Cardiac muscle cell (in vitro differentiated cells and primary cell): ENCODE measurements at regions not wholly inside any gene's neighbourhood (a gene's known extent, or its start where the extent isn't known, plus 50 kb on each side); places are given as distances from the start of the nearest gene placed in this dataset.
"Not testable (repeated sequence)": the region's sequence is repeated elsewhere in the genome, so short reads cannot be mapped to it uniquely, and the experiment has no call there.

Experiments
- DNase-seq, 2 donors: peaks; one replicate each; pipeline versions ENCODE4 v3.0.0 to v3.0.0-alpha.2; 2010 to 2017; ENCODE audit warnings: low read depth in 1 of 2, low spot score in 1 of 2
- H3K27ac ChIP-seq: fragments of 200-600 bp; sonication (generic); 2 replicates; pipeline ENCODE4 v1.5.1; 2016
- H3K27me3 ChIP-seq: fragments of 200-600 bp; sonication (generic); 2 replicates; pipeline ENCODE4 v1.6.0; 2016; ENCODE audit warnings: control low read depth
- H3K36me3 ChIP-seq: fragments of 200-600 bp; sonication (generic); 2 replicates; pipeline ENCODE4 v1.5.1; 2016; ENCODE audit warnings: control low read depth
- H3K4me1 ChIP-seq: fragments of 200-600 bp; sonication (generic); 2 replicates; pipeline ENCODE4 v1.8.1; 2017; ENCODE audit warnings: low read depth, mild to moderate bottlenecking, mixed run types
- H3K4me3 ChIP-seq: fragments of 200-600 bp; sonication (generic); 2 replicates; pipeline ENCODE4 v1.5.1; 2016; ENCODE audit warnings: mild to moderate bottlenecking
- H3K9me3 ChIP-seq: fragments of 200-600 bp; sonication (generic); 2 replicates; pipeline ENCODE4 v1.5.1; 2017; ENCODE audit warnings: low read depth, mild to moderate bottlenecking, control low read depth
- CTCF ChIP-seq: IDR thresholded peaks from 2 replicates; pipeline ENCODE4 v1.5.1; 2012; ENCODE audit warnings: low read depth, mild to moderate bottlenecking, low read length

- TF ChIP-seq CTCF, result no peak
- Histone ChIP-seq H3K36me3 (no peaks in the 10 kb centered on the region), H3K4me1 (no peaks in the 10 kb centered on the region), H3K4me3 (no peak overlapping the region), H3K27me3 (no peaks in the 10 kb centered on the region), H3K9me3 (no peaks in the 10 kb centered on the region), H3K27ac (no peak overlapping the region)
- DNase-seq, result peak in 1 of 2 donors; percentile 3
Measured at GRCh38 chr4:158958489-158959270, 144.2 kb upstream of the RAPGEF2 start.

GRCh38 chr4:158962393-158962792 lies 140.5 kb upstream of the RAPGEF2 start:
- no peaks in the 10 kb centered on the region for H3K4me1 ChIP-seq
- H3K4me3 ChIP-seq, result no peak overlapping the region
- DNase-seq, result no peak
- TF ChIP-seq CTCF, result no peak
- no peaks in the 10 kb centered on the region for H3K9me3 ChIP-seq
- H3K27ac ChIP-seq, result no peak overlapping the region
- no peaks in the 10 kb centered on the region for H3K27me3 ChIP-seq
- no peaks in the 10 kb centered on the region for H3K36me3 ChIP-seq

GRCh38 chr4:158963282-158963681 lies 139.6 kb upstream of the RAPGEF2 start:
- not testable (repeated sequence) for H3K4me3 ChIP-seq, H3K4me1 ChIP-seq, H3K27me3 ChIP-seq, H3K36me3 ChIP-seq, H3K27ac ChIP-seq, H3K9me3 ChIP-seq, DNase-seq

GRCh38 chr4:158964114-158964727 lies 138.7 kb upstream of the RAPGEF2 start:
- H3K4me3 ChIP-seq, result no peak overlapping the region
- H3K9me3 ChIP-seq, result no peaks in the 10 kb centered on the region
- H3K27me3 ChIP-seq, result no peaks in the 10 kb centered on the region
- DNase-seq, result no peak
- no peak overlapping the region for H3K27ac ChIP-seq
- no peaks in the 10 kb centered on the region for H3K36me3 ChIP-seq
- no peak for TF ChIP-seq CTCF
- H3K4me1 ChIP-seq, result no peaks in the 10 kb centered on the region

GRCh38 chr4:158964728-158965124 lies 138.2 kb upstream of the RAPGEF2 start:
- H3K27me3 ChIP-seq, result no peaks in the 10 kb centered on the region
- H3K27ac ChIP-seq, result no peak overlapping the region
- DNase-seq, result no peak
- no peaks in the 10 kb centered on the region for H3K4me1 ChIP-seq
- no peak overlapping the region for H3K4me3 ChIP-seq
- TF ChIP-seq CTCF, result no peak
- H3K36me3 ChIP-seq, result no peaks in the 10 kb centered on the region
- no peaks in the 10 kb centered on the region for H3K9me3 ChIP-seq

GRCh38 chr4:158965226-158965625 lies 137.7 kb upstream of the RAPGEF2 start:
- H3K4me3 ChIP-seq, result no peak overlapping the region
- H3K27me3 ChIP-seq, result no peaks in the 10 kb centered on the region
- H3K9me3 ChIP-seq, result no peaks in the 10 kb centered on the region
- DNase-seq, result no peak
- no peaks in the 10 kb centered on the region for H3K36me3 ChIP-seq
- no peak for TF ChIP-seq CTCF
- no peaks in the 10 kb centered on the region for H3K4me1 ChIP-seq
- H3K27ac ChIP-seq, result no peak overlapping the region
